SK-N-SH (cell line): ENCODE measurements at regions not wholly inside any gene's neighbourhood (a gene's known extent, or its start where the extent isn't known, plus 50 kb on each side); places are given as distances from the start of the nearest gene placed in this dataset.

Experiments
- CTCF ChIA-PET: fragments of 300-600, 350-600 bp; formaldehyde crosslinking; extraction: SDS; loops from one replicate; lab custom pipeline; 2021; lab: Yijun Ruan, JAX
- POLR2A ChIA-PET: fragments of 350-600 bp; sonication (Branson Sonifier 250); formaldehyde crosslinking; extraction: SDS; loops from one replicate; lab custom pipeline; 2020; ENCODE audit warnings: antibody characterized with exemption, inconsistent platforms; lab: Yijun Ruan, JAX
- DNase-seq: peaks from one replicate; pipeline ENCODE4 v3.0.0; 2012
- H2AFZ ChIP-seq: fragments of 200-600 bp; sonication (generic); 2 replicates; pipeline ENCODE4 v1.8.1; 2016; ENCODE audit warnings: antibody characterized with exemption, mild to moderate bottlenecking, low read depth
- H3F3A ChIP-seq: fragments of 200-600 bp; sonication (generic); replicated peaks from 2 replicates; pipeline ENCODE3; 2016; ENCODE audit warnings: antibody characterized with exemption, mild to moderate bottlenecking; ENCODE audit not compliant: insufficient read depth
- H3K27ac ChIP-seq, 2 experiments: fragments of 200-500 bp in 1 of 2; fragments of 200-600 bp in 1 of 2; sonication (Bioruptor generic) in 1 of 2; sonication (generic), shearing (Covaris generic) in 1 of 2; 2 replicates each; pipeline versions ENCODE4 v1.5.1 to v1.6.1; 2014 to 2016; ENCODE audit warnings: low read depth in 2 of 2, inconsistent platforms in 1 of 2, low read length in 1 of 2, mild to moderate bottlenecking in 1 of 2, mixed read lengths in 1 of 2
- H3K27me3 ChIP-seq: fragments of 200-600 bp; sonication (generic), shearing (Covaris generic); 2 replicates; pipeline ENCODE4 v1.6.1; 2016; ENCODE audit warnings: mixed run types; ENCODE audit not compliant: insufficient read depth
- H3K36me3 ChIP-seq, 2 experiments: fragments of 200-500 bp in 1 of 2; fragments of 200-600 bp in 1 of 2; sonication (Bioruptor generic) in 1 of 2; sonication (generic) in 1 of 2; replicated peaks in 1 of 2; 2 replicates each; pipeline versions ENCODE3 to v1.5.1; 2014 to 2016; ENCODE audit warnings: low read length in 1 of 2, mild to moderate bottlenecking in 1 of 2; ENCODE audit not compliant: insufficient read depth in 2 of 2, control insufficient read depth in 1 of 2
- H3K4me1 ChIP-seq, 2 experiments: fragments of 200-500 bp in 1 of 2; fragments of 200-600 bp in 1 of 2; sonication (Bioruptor generic) in 1 of 2; sonication (generic), shearing (Covaris generic) in 1 of 2; 2 replicates each; pipeline versions ENCODE4 v1.5.1 to v1.6.1; 2014 to 2016; ENCODE audit warnings: low read depth in 1 of 2, low read length in 1 of 2, mixed run types in 1 of 2; ENCODE audit not compliant: insufficient read depth in 2 of 2, control insufficient read depth in 1 of 2
- H3K4me2 ChIP-seq: fragments of 200-600 bp; sonication (generic), shearing (Covaris generic); 2 replicates; pipeline ENCODE4 v1.6.1; 2017; ENCODE audit warnings: mixed run types
- H3K4me3 ChIP-seq, 2 experiments: fragments of 200-500 bp in 1 of 2; fragments of 200-600 bp in 1 of 2; sonication (Bioruptor generic) in 1 of 2; sonication (generic), shearing (Covaris generic) in 1 of 2; 2 replicates each; pipeline versions ENCODE4 v1.5.1 to v1.8.1; 2014 to 2016; ENCODE audit warnings: low read depth in 2 of 2, inconsistent platforms in 1 of 2, low read length in 1 of 2, mild to moderate bottlenecking in 1 of 2, mixed read lengths in 1 of 2, moderate library complexity in 1 of 2
- H3K79me2 ChIP-seq: fragments of 200-600 bp; sonication (generic); 2 replicates; pipeline ENCODE4 v1.8.1; 2017; ENCODE audit warnings: mild to moderate bottlenecking; ENCODE audit not compliant: insufficient read depth
- H3K9ac ChIP-seq: fragments of 200-600 bp; sonication (generic); 2 replicates; pipeline ENCODE4 v1.6.1; 2017; ENCODE audit warnings: mixed run types
- H3K9me2 ChIP-seq: fragments of 200-600 bp; sonication (generic); 2 replicates; pipeline ENCODE4 v1.6.1; 2017; ENCODE audit warnings: mixed run types
- H3K9me3 ChIP-seq: fragments of 200-600 bp; sonication (generic); 2 replicates; pipeline ENCODE4 v1.6.1; 2017; ENCODE audit warnings: mixed run types, mild to moderate bottlenecking, moderate library complexity
- H4K20me1 ChIP-seq: fragments of 200-600 bp; sonication (generic); 2 replicates; pipeline ENCODE4 v1.6.1; 2017; ENCODE audit warnings: mild to moderate bottlenecking, mixed run types; ENCODE audit not compliant: insufficient read depth
- CTCF ChIP-seq: fragments of 200-600 bp; sonication (generic); IDR thresholded peaks from 2 replicates; pipeline ENCODE4 v1.6.1; 2017; ENCODE audit warnings: antibody characterized with exemption, mild to moderate bottlenecking, moderate library complexity
- ELF1 ChIP-seq: IDR thresholded peaks from 2 replicates; pipeline ENCODE4 v1.4.0; 2012
- FOSL2 ChIP-seq: IDR thresholded peaks from 2 replicates; pipeline ENCODE4 v1.4.0; 2012; ENCODE audit warnings: low read depth, mild to moderate bottlenecking, moderate library complexity, borderline replicate concordance
- GATA2 ChIP-seq: sonication (generic); formaldehyde crosslinking; IDR thresholded peaks from 2 replicates; pipeline ENCODE4 v1.5.0; 2020; ENCODE audit warnings: mild to moderate bottlenecking, missing genetic modification reagents
- MAX ChIP-seq: IDR thresholded peaks from 2 replicates; pipeline ENCODE4 v1.4.0; 2012; ENCODE audit warnings: low read depth
- NFIC ChIP-seq: IDR thresholded peaks from 2 replicates; pipeline ENCODE4 v1.4.0; 2012; ENCODE audit warnings: borderline replicate concordance
- POLR2AphosphoS5 ChIP-seq: IDR thresholded peaks from 2 replicates; pipeline ENCODE4 v1.6.1; 2012; ENCODE audit warnings: low read depth, low read length
- RAD21 ChIP-seq: IDR thresholded peaks from 2 replicates; pipeline ENCODE4 v1.6.1; 2012; ENCODE audit warnings: mild to moderate bottlenecking, low read length
- TEAD4 ChIP-seq: IDR thresholded peaks from 2 replicates; pipeline ENCODE4 v1.4.0; 2012; ENCODE audit warnings: mild to moderate bottlenecking, borderline replicate concordance; ENCODE audit not compliant: insufficient read depth
- USF2 ChIP-seq: fragments of 150-350 bp; IDR thresholded peaks from 2 replicates; pipeline ENCODE4 v1.6.1; 2017; ENCODE audit warnings: antibody characterized with exemption, low read length, low read depth, borderline replicate concordance
- WGBS: methylation state at CpG from one replicate; pipeline ENCODE4 v1.1.6; 2017; ENCODE audit warnings: low lambda C conversion rate; 5-methylcytosine and 5-hydroxymethylcytosine counted together

- TF ChIP-seq CTCF = no peak
- TF ChIP-seq RAD21 = no peak
Observed at GRCh38 chr5:6961837-6962635, 248.8 kb downstream of the TENT4A start (continued).

- Histone ChIP-seq H3K9ac (no peak overlapping the region), H4K20me1 (no peaks in the 10 kb centered on the region), H3K36me3 (no peaks in the 10 kb centered on the region), H3K4me2 (no peak overlapping the region), H3K9me2 (no peaks in the 10 kb centered on the region), H3F3A (no peaks in the 10 kb centered on the region), H2AFZ (no peak overlapping the region), H3K9me3 (no peaks in the 10 kb centered on the region), H3K27me3 (no peaks in the 10 kb centered on the region), H3K4me1 (no peaks in the 10 kb centered on the region), H3K79me2 (no peaks in the 10 kb centered on the region), H3K27ac (no peak overlapping the region), H3K4me3 (no peak overlapping the region)
- 0% methylated on average over 2 of the region's 2 CpGs for WGBS
- DNase-seq = no peak
- ChIA-PET POLR2A (no interaction called here), CTCF (interaction anchor here (1.6 kb wide), 1 partner anchor 9 kb away, joined by 3 read pairs; no protein-coding TSS in a partner anchor)
- no peak for TF ChIP-seq POLR2AphosphoS5
Observed at GRCh38 chr5:6976971-6977370, 263.7 kb downstream of the TENT4A start.

GRCh38 chr5:6979061-6979460 lies 265.8 kb downstream of the TENT4A start:
- no peak overlapping the region for H3K9ac ChIP-seq
- no peaks in the 10 kb centered on the region for H3K9me3 ChIP-seq
- H3K4me1 ChIP-seq = no peaks in the 10 kb centered on the region
- no peak for DNase-seq
- no peak overlapping the region for H3K27ac ChIP-seq
- H2AFZ ChIP-seq = no peak overlapping the region
- H3K27me3 ChIP-seq = no peaks in the 10 kb centered on the region
- no peaks in the 10 kb centered on the region for H4K20me1 ChIP-seq
- no peak overlapping the region for H3K4me2 ChIP-seq
- H3K79me2 ChIP-seq = no peaks in the 10 kb centered on the region
- CTCF ChIA-PET = interaction anchor here (0.9 kb wide), 1 partner anchor 192 kb away, joined by 3 read pairs; no protein-coding TSS in a partner anchor
- H3K36me3 ChIP-seq = no peaks in the 10 kb centered on the region
- no peak for TF ChIP-seq ELF1
- no peak for TF ChIP-seq USF2
- no peak for TF ChIP-seq FOSL2
- no peak for TF ChIP-seq MAX
- no peak for TF ChIP-seq GATA2 (CRISPR knock-in tag)
- TF ChIP-seq TEAD4 = no peak
- TF ChIP-seq NFIC = no peak
- H3F3A ChIP-seq = no peaks in the 10 kb centered on the region
- H3K9me2 ChIP-seq = no peaks in the 10 kb centered on the region
- POLR2A ChIA-PET = no interaction called here
- H3K4me3 ChIP-seq = no peak overlapping the region
